Smooth muscle cell (in vitro differentiated cells): ENCODE measurements at regions not wholly inside any gene's neighbourhood (a gene's known extent, or its start where the extent isn't known, plus 50 kb on each side); places are given as distances from the start of the nearest gene placed in this dataset.

Source experiments
- DNase-seq: peaks from one replicate; lab custom pipeline; 2025; ENCODE audit not compliant: unreplicated experiment; lab: John Stamatoyannopoulos, UW
- H2AFZ ChIP-seq: fragments of 200-600 bp; sonication (generic); 2 replicates; pipeline ENCODE4 v1.6.0; 2016; ENCODE audit warnings: antibody characterized with exemption, low read depth, mild to moderate bottlenecking
- H3F3A ChIP-seq: fragments of 200-600 bp; sonication (generic); 2 replicates; pipeline ENCODE4 v1.6.0; 2017; ENCODE audit warnings: antibody characterized with exemption, low read depth
- H3K27ac ChIP-seq: fragments of 200-600 bp; sonication (generic); 2 replicates; pipeline ENCODE4 v1.5.1; 2016; ENCODE audit warnings: low read depth, mild to moderate bottlenecking
- H3K27me3 ChIP-seq: fragments of 200-600 bp; sonication (generic); 2 replicates; pipeline ENCODE4 v1.6.1; 2016; ENCODE audit warnings: low read depth, mild to moderate bottlenecking
- H3K36me3 ChIP-seq: fragments of 200-600 bp; sonication (generic); 2 replicates; pipeline ENCODE4 v1.5.1; 2016; ENCODE audit warnings: low read depth
- H3K4me1 ChIP-seq: fragments of 200-600 bp; sonication (generic); 2 replicates; pipeline ENCODE4 v1.5.1; 2016; ENCODE audit warnings: low read depth
- H3K4me2 ChIP-seq: fragments of 200-600 bp; sonication (generic); 2 replicates; pipeline ENCODE4 v1.6.0; 2016; ENCODE audit warnings: mild to moderate bottlenecking
- H3K4me3 ChIP-seq: fragments of 200-600 bp; sonication (generic); 2 replicates; pipeline ENCODE4 v1.5.1; 2016; ENCODE audit warnings: mild to moderate bottlenecking
- H3K79me2 ChIP-seq: fragments of 200-600 bp; sonication (generic); 2 replicates; pipeline ENCODE4 v1.6.0; 2016; ENCODE audit warnings: low read depth, mild to moderate bottlenecking
- H3K9ac ChIP-seq: fragments of 200-600 bp; sonication (generic); 2 replicates; pipeline ENCODE4 v1.6.0; 2016; ENCODE audit warnings: low read depth
- H3K9me3 ChIP-seq: fragments of 200-600 bp; sonication (generic); replicated peaks from 2 replicates; pipeline ENCODE4 v1.5.1; 2016; ENCODE audit warnings: low read depth
- H4K20me1 ChIP-seq: fragments of 200-600 bp; sonication (generic); 2 replicates; pipeline ENCODE4 v1.6.0; 2016; ENCODE audit warnings: low read depth
- WGBS: methylation state at CpG from one replicate; pipeline ENCODE4 v1.1.7; 2016; ENCODE audit warnings: low lambda C conversion rate; 5-methylcytosine and 5-hydroxymethylcytosine counted together
- TF ChIP-seq, protein P1 (sequence below): fragments of 200-600 bp; sonication (generic); IDR thresholded peaks from 2 replicates; pipeline ENCODE4 v1.5.1; 2017; ENCODE audit warnings: borderline replicate concordance, mild to moderate bottlenecking, antibody characterized with exemption; ENCODE audit not compliant: insufficient read depth, poor library complexity, severe bottlenecking

DNA sequence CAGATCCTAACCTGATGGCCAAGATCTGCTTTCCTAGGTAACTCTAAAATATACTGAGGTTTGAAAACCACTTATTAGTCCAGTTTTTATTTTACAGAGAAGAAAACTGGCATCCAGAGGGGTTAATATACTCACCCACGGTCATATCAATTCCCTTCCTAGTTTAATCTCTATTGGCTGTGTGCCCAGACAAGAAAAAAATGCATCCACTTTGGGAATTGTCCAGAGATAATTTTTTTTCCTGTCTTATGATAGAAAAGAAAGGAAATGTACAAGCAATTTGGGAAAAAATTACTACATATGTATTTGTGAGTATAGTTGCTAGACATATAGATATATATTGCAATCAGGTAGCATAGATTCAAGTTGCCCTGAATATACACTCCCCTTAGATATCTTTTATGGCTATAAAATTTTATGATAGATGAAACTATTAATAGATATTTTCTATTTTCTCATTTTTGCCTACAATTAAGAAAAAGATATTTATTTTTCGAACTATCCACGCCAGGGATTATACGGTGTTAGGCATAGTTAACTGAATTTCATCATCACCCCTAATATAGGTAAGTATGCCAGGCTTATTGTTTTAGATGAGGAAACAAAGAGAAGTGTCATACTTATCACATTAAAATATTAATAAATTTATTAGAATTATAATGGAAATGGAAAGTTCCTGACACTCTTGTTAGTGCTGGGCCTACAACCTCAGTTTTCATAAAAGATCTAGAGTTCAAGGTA, 100.5 kb upstream of the SLC38A2 start:
- H3K9ac ChIP-seq: no peak overlapping the region
- H3K4me2 ChIP-seq: peak overlapping the region; percentile 81
- H3K79me2 ChIP-seq: no peaks in the 10 kb centered on the region
- 69% methylated on average over 4 of the region's 4 CpGs for WGBS
- no peaks in the 10 kb centered on the region for H3K36me3 ChIP-seq
- H4K20me1 ChIP-seq: no peaks in the 10 kb centered on the region
- peaks cover 29% of the 10 kb centered on the region for H3F3A ChIP-seq
- peak overlapping the region; percentile 35 for H3K4me3 ChIP-seq
- DNase-seq: no peak
- no peaks in the 10 kb centered on the region for H3K27me3 ChIP-seq
- TF ChIP-seq, protein P1, sequence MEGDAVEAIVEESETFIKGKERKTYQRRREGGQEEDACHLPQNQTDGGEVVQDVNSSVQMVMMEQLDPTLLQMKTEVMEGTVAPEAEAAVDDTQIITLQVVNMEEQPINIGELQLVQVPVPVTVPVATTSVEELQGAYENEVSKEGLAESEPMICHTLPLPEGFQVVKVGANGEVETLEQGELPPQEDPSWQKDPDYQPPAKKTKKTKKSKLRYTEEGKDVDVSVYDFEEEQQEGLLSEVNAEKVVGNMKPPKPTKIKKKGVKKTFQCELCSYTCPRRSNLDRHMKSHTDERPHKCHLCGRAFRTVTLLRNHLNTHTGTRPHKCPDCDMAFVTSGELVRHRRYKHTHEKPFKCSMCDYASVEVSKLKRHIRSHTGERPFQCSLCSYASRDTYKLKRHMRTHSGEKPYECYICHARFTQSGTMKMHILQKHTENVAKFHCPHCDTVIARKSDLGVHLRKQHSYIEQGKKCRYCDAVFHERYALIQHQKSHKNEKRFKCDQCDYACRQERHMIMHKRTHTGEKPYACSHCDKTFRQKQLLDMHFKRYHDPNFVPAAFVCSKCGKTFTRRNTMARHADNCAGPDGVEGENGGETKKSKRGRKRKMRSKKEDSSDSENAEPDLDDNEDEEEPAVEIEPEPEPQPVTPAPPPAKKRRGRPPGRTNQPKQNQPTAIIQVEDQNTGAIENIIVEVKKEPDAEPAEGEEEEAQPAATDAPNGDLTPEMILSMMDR: no peak
- no peaks in the 10 kb centered on the region for H3K9me3 ChIP-seq
- peaks cover 18% of the 10 kb centered on the region for H3K4me1 ChIP-seq
- H2AFZ ChIP-seq: peak overlapping the region; percentile 88
- peak overlapping the region; percentile 95 for H3K27ac ChIP-seq

GRCh38 chr12:46472144-46472705, 99.7 kb upstream of the SLC38A2 start:
- Histone ChIP-seq H3K36me3 (no peaks in the 10 kb centered on the region), H3K79me2 (no peaks in the 10 kb centered on the region), H3K4me3 (no peak overlapping the region), H4K20me1 (no peaks in the 10 kb centered on the region), H3K27ac (peak overlapping the region; percentile 95), H3K27me3 (no peaks in the 10 kb centered on the region), H3F3A (peaks cover 29% of the 10 kb centered on the region), H2AFZ (no peak overlapping the region), H3K4me2 (peak overlapping the region; percentile 81), H3K4me1 (peaks cover 18% of the 10 kb centered on the region), H3K9ac (no peak overlapping the region), H3K9me3 (no peaks in the 10 kb centered on the region)
- 33% methylated on average over 5 of the region's 5 CpGs for WGBS
- TF ChIP-seq, protein P1: no peak
- no peak for DNase-seq

- no peak overlapping the region for H3K4me3 ChIP-seq
- H3K36me3 ChIP-seq: no peaks in the 10 kb centered on the region
- 97% methylated on average over 2 of the region's 2 CpGs for WGBS
- H3K27me3 ChIP-seq: no peaks in the 10 kb centered on the region
- no peaks in the 10 kb centered on the region for H3K9me3 ChIP-seq
- no peak overlapping the region for H3K9ac ChIP-seq
- no peaks in the 10 kb centered on the region for H4K20me1 ChIP-seq
- peaks cover 18% of the 10 kb centered on the region for H3K4me1 ChIP-seq
- H3F3A ChIP-seq: peaks cover 29% of the 10 kb centered on the region
- H3K27ac ChIP-seq: peak overlapping the region; percentile 95
- no peak for DNase-seq
- TF ChIP-seq, protein P1: no peak
- no peak overlapping the region for H2AFZ ChIP-seq
- H3K4me2 ChIP-seq: no peak overlapping the region
- H3K79me2 ChIP-seq: no peaks in the 10 kb centered on the region
Measured at GRCh38 chr12:46471404-46471803, 98.8 kb upstream of the SLC38A2 start.
